ENCODE measurements at regions not wholly inside any gene's neighbourhood (a gene's known extent, or its start where the extent isn't known, plus 50 kb on each side); places are given as distances from the start of the nearest gene placed in this dataset.

GRCh38 chr11:15748741-15749140 lies 607.6 kb downstream of the SOX6 start:
- Histone ChIP-seq H3K4me3 (no peak overlapping the region), H3K27ac (no peak overlapping the region), H3K4me1 (peaks cover 0 to under 1% (median 0%) of the 10 kb centered on the region in 6 donors), H3K36me3 (no peaks in the 10 kb centered on the region), H3K9me3 (peaks cover 0 to 10% (median 6%) of the 10 kb centered on the region in 8 donors), H3K27me3 (replicated peaks in 1 of 7) (no peaks in the 10 kb centered on the region)
- TF ChIP-seq CTCF (IDR thresholded peaks at IDR 0.05 in 8 of 11, conservative IDR thresholded peaks at IDR 0.05 in 3 of 11) (no peak), POLR2AphosphoS5 (IDR thresholded peaks at IDR 0.05) (no peak), POLR2A (IDR thresholded peaks at IDR 0.05) (no peak)
- WGBS, 5 donors: 67 to 81% (median 78%) methylated on average over 2 of the region's 2 CpGs
- intact Hi-C loops (cut with DNase I; ENCODE audit: low total_unique reads): loop anchor here (10.0 kb wide), 1 partner anchor 64 kb away; no protein-coding TSS in a partner anchor
- no peak for DNase-seq

- 82 to 93% (median 85%) methylated on average over 11 of the region's 11 CpGs for WGBS, 5 donors
- no peaks in the 10 kb centered on the region for H3K36me3 ChIP-seq
- no peak overlapping the region for H3K27ac ChIP-seq
- TF ChIP-seq POLR2A (IDR thresholded peaks at IDR 0.05) (no peak), CTCF (IDR thresholded peaks at IDR 0.05 in 8 of 11, conservative IDR thresholded peaks at IDR 0.05 in 3 of 11) (no peak), POLR2AphosphoS5 (IDR thresholded peaks at IDR 0.05) (no peak)
- H3K4me1 ChIP-seq: no peaks in the 10 kb centered on the region
- H3K4me3 ChIP-seq: no peak overlapping the region
- intact Hi-C loops (cut with DNase I; ENCODE audit: low total_unique reads): no loop called here
- no peak for DNase-seq
- no peaks in the 10 kb centered on the region for H3K27me3 ChIP-seq (replicated peaks in 1 of 7)
- H3K9me3 ChIP-seq: peaks cover 0 to 23% (median 14%) of the 10 kb centered on the region in 8 donors
These were observed 605.6 kb downstream of the SOX6 start for GRCh38 chr11:15750535-15751308.

- TF ChIP-seq POLR2A (IDR thresholded peaks at IDR 0.05) (no peak), CTCF (IDR thresholded peaks at IDR 0.05 in 8 of 11, conservative IDR thresholded peaks at IDR 0.05 in 3 of 11) (no peak), POLR2AphosphoS5 (IDR thresholded peaks at IDR 0.05) (no peak)
- H3K4me1 ChIP-seq: no peaks in the 10 kb centered on the region
- WGBS, 5 donors: 40 to 64% (median 62%) methylated on average over 1 of the region's 1 CpG
- no peak overlapping the region for H3K4me3 ChIP-seq
- intact Hi-C loops (cut with DNase I; ENCODE audit: low total_unique reads): no loop called here
- DNase-seq: no peak
- no peaks in the 10 kb centered on the region for H3K36me3 ChIP-seq
- no peak overlapping the region for H3K27ac ChIP-seq
- H3K9me3 ChIP-seq: peaks cover 0 to 23% (median 14%) of the 10 kb centered on the region in 8 donors
- H3K27me3 ChIP-seq (replicated peaks in 1 of 7): no peaks in the 10 kb centered on the region
These were observed 602.1 kb downstream of the SOX6 start for GRCh38 chr11:15754221-15754620.

- WGBS, 5 donors: 63 to 79% (median 71%) methylated on average over 16 of the region's 16 CpGs
- intact Hi-C loops (cut with DNase I; ENCODE audit: low total_unique reads): no loop called here
- H3K4me3 ChIP-seq: no peak overlapping the region
- H3K27ac ChIP-seq: no peak overlapping the region
- peaks cover 0 to 23% (median 14%) of the 10 kb centered on the region in 8 donors for H3K9me3 ChIP-seq
- H3K36me3 ChIP-seq: no peaks in the 10 kb centered on the region
- no peak for TF ChIP-seq CTCF (IDR thresholded peaks at IDR 0.05 in 8 of 11, conservative IDR thresholded peaks at IDR 0.05 in 3 of 11)
- no peaks in the 10 kb centered on the region for H3K27me3 ChIP-seq (replicated peaks in 1 of 7)
- no peak for DNase-seq
- no peaks in the 10 kb centered on the region for H3K4me1 ChIP-seq
These were observed 599.2 kb downstream of the SOX6 start for GRCh38 chr11:15757048-15757698.
